AG10803 (cell line): ENCODE measurements at regions not wholly inside any gene's neighbourhood (a gene's known extent, or its start where the extent isn't known, plus 50 kb on each side); places are given as distances from the start of the nearest gene placed in this dataset.
"Not testable (repeated sequence)": the region's sequence is repeated elsewhere in the genome, so short reads cannot be mapped to it uniquely, and the experiment has no call there.

Experiments used
- DNase-seq: peaks from one replicate; pipeline ENCODE4 v3.0.0; 2010; ENCODE audit warnings: low read depth
- H3K4me3 ChIP-seq: 2 replicates; pipeline ENCODE4 v1.5.1; 2011; ENCODE audit warnings: mild to moderate bottlenecking, low read length, control low read depth
- CTCF ChIP-seq: conservative IDR thresholded peaks from 2 replicates; pipeline ENCODE4 v1.5.1; 2011; ENCODE audit warnings: mild to moderate bottlenecking, low read length, control low read depth, inconsistent platforms

GRCh38 chr20:48493966-48494365 is 333.8 kb downstream of the PREX1 start:
- no peak for TF ChIP-seq CTCF
- no peak overlapping the region for H3K4me3 ChIP-seq

GRCh38 chr20:48493331-48493730 is 334.5 kb downstream of the PREX1 start:
- H3K4me3 ChIP-seq, DNase-seq: not testable (repeated sequence)

More at GRCh38 chr20:48493966-48494365, 333.8 kb downstream of the PREX1 start:
- no peak for DNase-seq

GRCh38 chr20:48492715-48493070 is 335.1 kb downstream of the PREX1 start:
- DNase-seq: no peak
- no peak overlapping the region for H3K4me3 ChIP-seq
- no peak for TF ChIP-seq CTCF

- DNase-seq: no peak
- no peak for TF ChIP-seq CTCF
- H3K4me3 ChIP-seq: no peak overlapping the region
Observed at GRCh38 chr20:48492015-48492714, 335.6 kb downstream of the PREX1 start.

GRCh38 chr20:48490961-48491831 is 336.6 kb downstream of the PREX1 start:
- DNase-seq: no peak
- no peak overlapping the region for H3K4me3 ChIP-seq
- TF ChIP-seq CTCF: no peak

GRCh38 chr20:48490341-48490740 is 337.5 kb downstream of the PREX1 start:
- H3K4me3 ChIP-seq, DNase-seq: not testable (repeated sequence)

- no peak for DNase-seq
- no peak for TF ChIP-seq CTCF
- H3K4me3 ChIP-seq: no peak overlapping the region
Observed at GRCh38 chr20:48489656-48490055, 338.1 kb downstream of the PREX1 start.

GRCh38 chr20:48489046-48489463 is 338.7 kb downstream of the PREX1 start:
- no peak for DNase-seq
- no peak overlapping the region for H3K4me3 ChIP-seq
- no peak for TF ChIP-seq CTCF

GRCh38 chr20:48488334-48489034 is 339.3 kb downstream of the PREX1 start:
- H3K4me3 ChIP-seq, DNase-seq: not testable (repeated sequence)
